GM19468 (cell line): ENCODE measurements at regions not wholly inside any gene's neighbourhood (a gene's known extent, or its start where the extent isn't known, plus 50 kb on each side); places are given as distances from the start of the nearest gene placed in this dataset.

Source experiments
- ATAC-seq: cut with Tn5 transposase; IDR thresholded peaks from one replicate; pipeline ENCODE4 v1.9.1; 2021; ENCODE audit warnings: mild to moderate bottlenecking, moderate library complexity, moderate number of reproducible peaks; ENCODE audit not compliant: unreplicated experiment; ENCODE audit errors: extremely low read depth

DNA sequence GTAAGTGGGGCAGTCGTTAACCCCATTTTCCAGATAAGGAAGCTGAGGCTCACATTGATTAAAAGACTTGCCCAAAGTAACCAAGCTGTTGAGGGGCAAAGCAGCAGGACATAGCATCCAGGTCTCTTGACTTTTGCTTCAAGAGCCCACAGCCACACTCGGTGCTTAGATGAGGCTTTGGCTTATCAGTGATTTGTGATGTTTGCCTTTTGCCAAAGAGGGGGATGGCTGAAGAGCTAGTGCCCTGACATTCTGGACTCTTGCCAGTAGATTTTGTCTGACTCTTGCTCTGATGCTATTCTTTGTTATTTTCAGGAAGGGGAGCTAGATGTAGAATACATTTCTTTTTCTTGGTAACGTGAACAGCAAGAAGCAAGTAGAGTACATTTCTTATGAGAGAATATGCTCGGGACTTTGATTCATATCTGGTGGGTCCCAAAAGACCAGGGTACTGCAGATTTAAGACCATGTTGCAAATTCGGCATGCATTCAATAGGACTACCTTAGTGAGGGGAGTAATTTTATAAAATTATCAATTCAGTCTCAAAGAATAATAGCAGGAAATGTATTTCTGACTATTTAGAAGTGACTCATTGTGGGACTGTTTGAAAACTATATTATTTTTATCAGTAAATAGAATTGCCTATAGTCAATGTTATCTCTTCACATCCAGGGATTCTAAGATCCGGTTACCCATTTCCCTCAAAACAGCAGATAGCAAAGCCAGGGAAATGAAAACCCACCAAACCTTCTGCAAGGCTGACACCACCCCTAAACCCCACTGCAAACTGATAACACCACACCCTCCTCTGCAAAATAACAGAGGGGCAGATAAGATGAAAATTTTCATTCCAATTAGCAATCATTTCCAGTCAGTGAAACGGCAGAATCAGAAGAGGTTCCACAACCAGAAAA, 180.0 kb upstream of the BMPER start:
- ATAC-seq, result no peak

DNA sequence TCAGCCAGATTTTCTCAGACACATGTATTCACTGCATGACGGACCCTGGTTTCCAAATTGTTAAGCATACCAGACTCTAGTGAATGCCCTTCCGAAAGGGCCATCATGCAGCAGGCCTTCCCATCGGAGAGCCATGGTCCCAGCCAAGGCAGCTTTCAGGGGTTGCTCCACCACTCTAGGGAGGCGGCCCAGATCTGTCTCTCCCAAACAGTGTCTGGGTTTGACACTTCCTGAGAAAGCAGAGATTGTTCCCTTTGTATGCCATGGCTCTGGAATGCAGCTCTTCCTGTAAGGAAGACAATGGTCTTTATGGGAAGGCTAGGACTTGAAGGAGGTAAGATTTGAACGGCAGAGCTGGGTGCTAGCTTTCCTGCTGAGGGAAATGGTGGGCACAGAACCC, 178.8 kb upstream of the BMPER start:
- ATAC-seq, result no peak

DNA sequence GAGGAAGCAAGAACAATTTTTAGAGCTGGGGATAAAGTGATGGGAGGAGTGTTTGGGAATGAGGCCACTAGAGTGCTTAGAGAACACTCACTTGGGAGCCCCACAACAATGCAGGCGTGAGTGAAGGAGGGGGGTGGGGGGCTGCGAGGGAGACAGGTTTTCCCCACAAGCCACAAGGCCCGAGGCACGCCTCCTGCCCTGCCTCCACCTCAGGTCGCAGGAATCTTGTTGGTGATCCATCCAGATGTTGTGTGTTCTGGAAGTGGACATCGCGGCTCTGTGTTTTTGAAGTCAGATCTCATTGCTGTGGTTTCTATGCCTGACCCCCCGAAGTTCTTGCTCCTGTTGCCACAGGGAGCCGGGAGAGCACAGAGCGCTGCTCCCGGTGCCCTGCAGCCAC, 178.0 kb upstream of the BMPER start:
- ATAC-seq, result no peak

DNA sequence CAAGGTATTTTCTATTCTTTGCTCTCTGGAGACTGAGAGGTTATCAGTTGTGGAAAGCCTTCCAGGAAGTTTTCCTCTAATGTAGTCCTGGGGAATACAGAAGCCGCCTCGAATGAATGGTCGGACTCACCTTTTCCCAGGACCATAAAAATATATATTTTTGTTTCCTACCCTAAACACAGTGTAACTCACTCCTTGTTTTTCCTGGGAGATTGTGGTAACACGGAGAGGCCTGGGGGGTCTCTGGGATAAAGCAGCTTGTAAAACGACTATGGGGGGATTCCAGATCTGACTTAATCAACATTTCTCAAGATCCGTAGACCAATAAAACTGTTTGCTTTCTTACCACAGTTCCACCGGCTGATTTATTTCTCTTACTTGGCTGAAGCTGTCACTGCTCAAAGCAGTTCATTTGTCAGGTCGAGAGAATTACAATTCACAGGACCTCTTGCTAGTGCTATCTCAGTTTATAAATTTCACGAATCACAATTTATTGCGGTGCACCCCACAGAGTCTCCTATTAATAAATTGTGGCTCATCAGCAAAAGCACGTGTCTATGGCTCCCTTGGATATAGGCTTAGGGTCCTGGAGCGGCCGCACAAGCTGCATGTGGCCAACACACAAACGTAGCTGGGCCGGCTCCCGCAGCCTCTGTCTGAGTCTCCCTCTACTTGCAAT, 176.3 kb upstream of the BMPER start:
- ATAC-seq, result no peak

DNA sequence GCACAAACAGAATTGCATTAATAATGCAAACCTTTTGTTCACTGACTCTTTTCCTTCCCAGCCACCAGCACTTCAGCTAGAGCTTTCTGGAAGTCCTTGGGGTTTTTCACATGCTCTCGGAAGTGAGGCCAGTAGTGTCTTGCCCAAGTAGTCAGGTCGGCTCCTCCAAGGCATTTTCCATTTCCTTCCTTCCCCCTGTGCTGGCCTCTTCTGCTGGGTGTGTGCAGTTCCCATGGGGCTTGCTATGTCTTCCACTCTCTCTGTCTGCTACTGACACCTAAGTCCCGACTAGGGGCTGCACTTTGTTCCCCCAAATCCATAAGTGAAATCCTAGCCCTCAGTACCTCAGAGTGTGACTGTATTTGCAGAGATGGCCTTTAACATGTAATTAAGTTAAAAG, 175.6 kb upstream of the BMPER start:
- ATAC-seq, result no peak

DNA sequence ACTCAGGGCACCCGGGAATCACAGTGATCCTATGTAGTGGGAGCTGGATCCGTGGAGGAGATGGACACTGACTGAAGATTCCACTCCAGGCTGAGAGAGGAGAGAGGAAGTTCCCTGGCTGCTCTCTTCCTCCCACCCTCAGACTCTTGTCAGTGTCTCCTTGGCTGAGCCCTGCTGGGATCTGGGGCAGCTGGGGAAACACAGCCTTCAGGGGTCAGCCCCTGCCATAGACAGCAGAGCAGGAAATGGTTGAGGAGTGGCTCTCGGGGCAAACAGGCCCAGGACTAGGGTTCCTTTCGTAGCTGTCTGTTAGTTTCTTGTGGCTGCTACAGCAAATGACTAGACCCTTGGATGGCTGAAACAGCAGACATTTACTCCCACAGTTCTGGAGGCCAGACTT, 174.4 kb upstream of the BMPER start:
- no peak for ATAC-seq

DNA sequence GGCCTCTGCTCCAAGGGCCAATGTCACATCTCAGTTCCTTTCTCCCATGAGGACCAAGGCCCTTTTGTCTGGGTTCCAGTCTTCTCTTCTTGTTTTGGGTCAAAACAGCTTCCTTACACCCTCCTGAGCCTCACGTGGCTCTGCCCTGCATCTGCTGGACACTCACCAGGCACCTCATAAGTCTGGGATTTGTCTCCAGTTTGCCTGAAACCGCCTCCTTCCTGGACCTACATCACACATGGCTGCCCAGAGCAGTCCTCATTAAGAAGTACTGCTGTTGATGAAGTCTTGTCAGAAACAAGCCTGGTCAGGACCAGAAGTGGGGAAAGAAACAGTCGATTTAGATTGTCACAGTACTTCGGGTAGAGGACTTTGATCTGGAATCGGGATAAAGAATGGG, 173.4 kb upstream of the BMPER start:
- no peak for ATAC-seq

DNA sequence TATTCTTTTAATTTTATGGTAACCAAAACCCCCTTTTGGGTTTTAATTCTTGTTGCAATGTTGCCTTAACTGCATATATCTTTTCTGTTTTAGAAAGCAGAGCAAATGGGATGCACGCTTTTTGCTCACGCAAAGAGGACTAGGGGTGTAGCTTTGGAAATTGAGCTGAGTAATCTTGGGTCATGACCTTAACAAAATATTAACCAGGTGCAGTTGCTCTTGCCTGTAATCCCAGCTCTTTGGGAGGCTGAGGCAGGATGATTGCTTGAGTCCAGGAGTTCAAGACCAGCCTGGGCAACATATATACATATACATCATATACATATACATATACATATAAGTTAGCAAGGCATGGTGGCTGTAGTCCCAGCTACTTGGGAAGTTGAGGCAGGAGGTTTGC, 172.9 kb upstream of the BMPER start:
- ATAC-seq, result no peak

DNA sequence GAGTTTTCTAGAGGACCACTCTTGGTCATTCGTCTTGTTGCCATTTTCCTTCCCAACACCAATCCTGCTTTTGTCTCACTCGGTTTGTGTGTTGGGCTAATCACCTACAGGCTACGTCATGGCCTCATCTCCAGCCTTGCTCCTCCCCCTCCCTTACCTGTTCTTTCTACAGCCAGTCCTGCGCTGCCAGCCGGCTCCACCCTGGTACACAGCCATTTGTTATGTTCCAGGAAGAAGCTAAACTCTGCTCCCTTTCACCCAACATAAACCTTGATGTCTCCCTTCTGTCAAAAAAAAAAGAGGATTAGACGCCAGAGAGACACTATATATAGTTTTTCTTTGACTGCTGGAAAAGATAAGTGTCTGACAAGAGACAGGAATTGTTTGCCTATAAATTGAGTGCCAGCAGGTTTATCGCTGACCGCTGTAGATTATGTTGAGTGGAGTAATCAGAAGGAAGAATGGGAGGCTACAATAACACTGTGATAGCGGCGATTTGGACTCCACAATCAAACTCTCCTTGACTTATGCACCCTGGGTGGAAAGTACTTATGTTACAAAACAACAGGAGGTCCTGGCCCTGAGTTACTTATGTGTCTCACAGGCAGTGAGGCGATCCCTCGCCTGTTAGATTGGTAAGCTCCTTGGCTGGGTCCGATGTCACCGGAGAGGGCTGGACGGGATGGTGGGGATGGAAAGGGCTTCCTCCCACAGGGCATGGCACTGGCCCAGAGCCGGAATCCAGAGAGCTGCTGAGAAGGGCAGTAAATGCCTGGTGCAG, 171.3 kb upstream of the BMPER start:
- ATAC-seq, result no peak

DNA sequence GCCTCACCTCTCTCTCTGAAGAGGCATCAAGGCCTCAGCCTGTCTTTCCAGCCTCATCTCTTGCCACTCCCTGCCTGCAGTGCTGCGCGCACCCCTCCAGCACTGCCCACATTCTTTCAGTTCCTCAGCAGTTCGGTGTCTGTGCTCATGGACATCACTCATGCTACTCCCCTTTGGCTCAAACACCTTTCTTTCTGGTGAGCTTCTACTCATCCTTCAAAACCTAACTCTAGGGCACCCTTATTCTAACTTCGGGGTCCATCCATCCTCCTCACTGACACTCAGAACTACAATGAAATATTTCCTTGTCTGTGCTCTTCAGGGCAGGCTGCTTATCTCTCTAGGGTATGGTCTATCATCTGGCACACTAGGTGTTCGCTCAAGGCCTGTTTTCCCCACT, 169.9 kb upstream of the BMPER start:
- no peak for ATAC-seq

DNA sequence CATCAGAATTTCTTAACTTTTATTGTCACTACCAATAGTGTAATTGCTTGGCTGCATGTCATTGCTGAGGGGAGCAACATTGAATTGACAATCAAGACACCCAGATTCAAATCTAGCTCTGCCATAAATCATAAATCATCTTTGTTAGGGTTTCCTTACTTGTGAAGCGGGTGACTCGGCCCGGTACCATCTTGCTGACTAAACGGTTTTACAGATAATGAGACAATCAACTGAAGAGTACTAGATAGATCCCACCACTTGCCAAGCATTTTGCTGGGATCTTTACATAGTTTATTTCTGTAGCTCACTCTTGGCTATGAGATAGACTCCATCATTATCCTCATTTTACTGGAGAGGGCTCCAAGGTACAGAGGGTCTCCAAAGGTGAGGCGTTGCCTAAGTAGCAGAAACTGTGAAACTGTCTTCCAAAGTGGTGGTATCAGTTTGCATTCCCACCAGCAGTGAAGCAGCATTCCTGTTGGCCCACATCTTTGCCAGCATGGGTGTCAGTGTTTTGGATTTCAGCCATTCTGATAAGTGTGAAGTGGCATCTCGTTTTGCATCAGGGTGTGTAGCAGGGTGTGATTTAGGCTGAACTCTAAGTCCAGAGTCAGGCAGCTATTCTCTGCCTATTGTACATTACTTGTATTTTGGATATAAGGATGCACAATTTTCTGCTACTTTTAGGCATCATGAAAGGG, 168.7 kb upstream of the BMPER start:
- no peak for ATAC-seq

DNA sequence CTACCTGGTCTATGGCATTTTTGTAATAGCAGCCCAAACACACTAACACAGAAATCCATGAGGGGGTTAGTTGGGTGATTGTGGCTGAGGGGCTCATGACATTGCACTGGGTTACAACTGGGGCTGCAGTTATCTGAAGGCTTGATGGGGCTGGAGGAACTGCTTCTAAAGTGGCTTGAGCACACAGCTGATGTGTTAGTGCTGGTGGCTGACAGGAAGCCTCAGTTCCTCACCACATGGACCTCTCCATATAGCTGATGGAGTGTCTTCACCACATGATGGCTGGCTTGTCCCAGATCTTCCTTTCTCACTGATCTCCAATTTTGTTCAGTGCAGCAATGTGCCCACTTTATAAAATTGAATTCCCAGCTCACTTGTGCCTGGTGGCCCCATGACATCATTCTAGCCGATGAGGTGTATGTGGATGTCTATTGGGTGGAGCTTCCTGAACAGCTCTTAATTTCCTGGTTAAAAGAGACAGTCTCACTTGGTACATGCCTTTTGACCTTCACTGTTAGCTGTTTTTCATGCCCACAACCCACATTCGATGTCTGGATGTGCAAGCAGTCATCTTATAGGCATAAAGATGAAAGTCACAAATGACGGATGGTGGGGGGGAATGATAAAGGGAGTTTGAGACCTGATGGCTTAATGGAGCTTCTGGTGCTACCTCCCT, 166.9 kb upstream of the BMPER start:
- no peak for ATAC-seq

DNA sequence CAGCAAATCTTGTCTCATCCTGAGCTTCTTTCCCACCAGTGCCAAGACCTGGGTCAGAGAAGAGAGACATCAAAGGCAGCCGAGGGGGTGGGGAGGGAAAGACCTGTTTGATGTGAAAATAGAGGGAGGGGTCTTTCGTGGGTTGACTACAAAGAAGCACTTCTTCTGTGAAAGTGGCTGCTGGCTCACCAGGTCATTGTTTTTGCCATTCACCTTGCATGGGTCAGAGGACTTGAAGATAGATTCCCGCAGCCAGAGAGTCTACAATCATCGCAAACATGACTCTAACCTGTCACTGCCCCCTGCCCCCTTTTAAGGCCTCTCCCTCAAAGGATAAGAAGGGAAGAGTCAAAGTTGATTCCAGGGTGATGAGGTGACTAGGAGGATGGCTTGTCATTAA, 166.1 kb upstream of the BMPER start:
- no peak for ATAC-seq

DNA sequence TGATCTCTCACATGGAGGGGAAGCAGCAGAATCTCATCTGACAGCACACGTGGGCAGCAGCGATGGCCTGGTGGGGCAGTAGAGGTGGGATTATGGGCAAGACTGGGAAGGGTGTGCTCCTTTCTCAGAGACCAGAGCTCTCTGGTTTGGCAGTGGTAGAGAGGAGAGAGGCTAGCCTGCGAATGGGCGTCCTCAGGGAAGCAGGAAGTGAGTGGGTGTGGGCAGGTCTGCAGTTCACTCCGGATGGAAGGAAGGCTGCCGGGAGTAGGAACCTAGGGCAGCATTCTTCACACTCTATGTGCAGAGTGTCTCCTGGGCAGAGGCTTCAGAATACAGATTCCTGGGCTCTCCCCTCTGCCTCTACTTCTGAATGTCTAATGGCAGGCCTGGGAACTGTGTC, 162.8 kb upstream of the BMPER start:
- no peak for ATAC-seq

DNA sequence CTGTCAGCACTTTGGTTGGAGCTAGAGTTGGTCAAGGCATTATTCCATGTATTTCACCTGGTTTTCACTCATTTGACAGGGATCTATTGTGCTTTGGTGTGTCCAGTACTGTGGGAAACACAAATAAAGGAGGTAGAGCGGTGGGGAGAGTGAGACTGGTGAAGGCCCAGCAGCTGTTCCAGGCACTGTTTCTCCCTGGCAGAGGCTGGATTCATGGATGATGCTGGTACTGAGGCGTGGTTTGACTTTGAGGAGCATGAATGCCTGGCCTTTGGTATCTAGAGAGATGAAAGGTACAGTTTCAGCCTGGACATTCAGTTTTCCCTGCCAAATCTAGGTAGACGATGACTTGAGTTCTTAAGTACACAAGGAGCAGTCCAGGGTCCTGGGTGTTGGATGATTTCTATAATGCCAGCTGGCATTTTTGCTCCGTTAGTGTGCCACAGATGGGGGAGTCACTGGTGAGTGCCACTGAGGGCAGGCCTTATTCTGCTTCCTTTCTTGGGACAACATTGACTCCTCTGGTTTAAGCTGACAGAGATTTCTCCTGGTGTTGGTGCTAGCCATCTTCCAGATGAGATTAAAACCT, 162.2 kb upstream of the BMPER start:
- ATAC-seq, result no peak

DNA sequence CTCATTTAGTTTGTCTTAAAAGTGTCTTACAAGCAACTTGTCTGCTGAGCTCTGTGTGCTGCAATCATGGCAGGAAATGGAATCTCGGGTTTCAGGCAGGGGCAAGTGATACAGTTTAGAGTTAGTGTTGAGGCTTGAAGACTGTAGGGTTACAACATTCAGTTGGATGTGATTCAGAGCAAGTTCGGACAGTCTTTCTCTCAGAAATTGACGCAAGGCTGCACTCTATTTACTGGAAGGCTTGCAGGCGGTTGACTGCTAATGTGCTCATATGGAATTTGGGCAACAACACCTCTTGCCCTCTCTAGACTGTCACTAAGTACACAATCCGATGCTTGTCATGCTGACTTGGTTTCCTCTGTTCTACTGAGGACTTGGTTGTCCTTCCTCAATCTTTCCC, 161.7 kb upstream of the BMPER start:
- no peak for ATAC-seq

DNA sequence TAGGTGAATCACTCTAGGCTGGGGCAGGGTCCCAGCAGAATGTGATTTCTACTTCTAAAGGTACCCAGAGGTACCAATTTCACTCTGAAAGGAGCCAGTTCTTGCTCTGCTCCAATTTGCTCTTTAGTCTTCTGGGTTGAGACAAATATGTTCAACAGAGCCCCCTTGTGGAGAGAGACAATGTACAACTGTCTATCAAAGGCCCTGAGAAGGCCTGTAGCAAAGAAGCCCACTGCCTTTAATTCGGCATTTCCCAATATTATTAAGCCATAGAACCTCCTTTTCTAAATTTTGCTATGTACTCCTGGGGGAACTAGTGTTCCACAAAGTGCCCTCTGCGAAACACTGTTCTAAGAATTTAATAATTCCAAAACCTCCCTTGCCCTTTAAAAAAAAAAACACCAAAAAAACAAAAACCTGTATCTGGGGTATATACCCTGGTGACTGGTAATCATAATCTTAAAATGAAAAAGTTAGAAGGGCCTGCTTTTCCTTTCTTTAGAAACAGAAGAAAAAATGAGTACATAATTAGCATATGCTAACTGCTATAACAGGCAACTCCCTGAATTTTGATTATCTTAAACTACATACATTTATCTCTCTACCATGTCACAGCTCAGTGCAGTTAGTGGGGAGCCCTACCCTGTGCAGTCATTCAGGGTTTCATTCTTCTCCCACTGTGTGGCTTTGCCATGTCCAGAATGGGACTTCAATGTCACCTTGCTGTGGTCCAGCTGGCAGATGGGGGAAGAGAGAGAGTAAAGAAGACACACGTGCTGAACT, 160.9 kb upstream of the BMPER start:
- no peak for ATAC-seq

DNA sequence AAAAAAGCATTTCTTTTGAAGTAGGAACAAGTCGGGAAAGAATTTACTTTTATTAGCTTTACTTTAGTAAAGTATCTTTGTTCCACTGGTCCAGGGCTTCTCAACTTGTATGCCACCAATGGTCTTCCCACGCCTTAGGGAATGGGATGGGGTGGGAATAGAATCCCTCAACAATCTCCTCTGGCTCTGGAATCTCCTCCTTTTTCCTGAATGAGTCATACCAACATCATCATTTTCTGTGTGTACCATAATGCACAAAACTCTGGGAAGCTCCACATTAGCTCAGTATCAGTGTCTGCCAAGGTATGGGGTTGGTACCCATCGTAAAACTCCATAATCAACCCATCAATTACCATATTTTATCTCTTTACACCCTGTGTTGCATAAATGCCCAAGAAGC, 159.4 kb upstream of the BMPER start:
- ATAC-seq, result no peak

DNA sequence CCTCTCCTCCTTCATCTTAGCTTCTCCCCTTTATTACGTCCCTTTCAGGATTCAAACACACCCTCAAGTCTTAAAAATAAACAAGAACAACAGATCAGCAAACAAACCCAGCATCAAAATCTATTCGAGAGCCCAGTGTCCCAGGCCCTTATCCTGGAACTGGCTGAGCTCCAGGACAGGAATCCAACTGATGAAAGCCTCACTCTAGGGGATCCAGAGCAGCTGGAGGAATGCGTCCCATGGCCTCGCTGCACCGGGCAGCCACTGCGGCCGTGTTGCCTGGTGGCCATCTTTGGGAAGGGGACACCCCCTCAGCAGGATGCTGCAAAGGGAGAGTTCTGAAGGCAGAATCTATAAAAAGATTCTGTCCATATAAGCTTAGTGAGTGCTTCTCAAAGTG, 156.5 kb upstream of the BMPER start:
- ATAC-seq, result no peak
